NCI-H1694 treated with DMSO at 0.1 percent for 48 hours (cell line): ENCODE measurements at regions not wholly inside any gene's neighbourhood (a gene's known extent, or its start where the extent isn't known, plus 50 kb on each side); places are given as distances from the start of the nearest gene placed in this dataset.
"Not testable (repeated sequence)": the region's sequence is repeated elsewhere in the genome, so short reads cannot be mapped to it uniquely, and the experiment has no call there.

Experiments
- DNase-seq: peaks from one replicate; lab custom pipeline; 2025; lab: John Stamatoyannopoulos, UW

- peak; percentile 27 for DNase-seq
Measured at GRCh38 chr7:81887098-81888090, 117.5 kb upstream of the HGF start.

- DNase-seq = no peak
Measured at GRCh38 chr7:81886211-81886764, 116.4 kb upstream of the HGF start.

DNA sequence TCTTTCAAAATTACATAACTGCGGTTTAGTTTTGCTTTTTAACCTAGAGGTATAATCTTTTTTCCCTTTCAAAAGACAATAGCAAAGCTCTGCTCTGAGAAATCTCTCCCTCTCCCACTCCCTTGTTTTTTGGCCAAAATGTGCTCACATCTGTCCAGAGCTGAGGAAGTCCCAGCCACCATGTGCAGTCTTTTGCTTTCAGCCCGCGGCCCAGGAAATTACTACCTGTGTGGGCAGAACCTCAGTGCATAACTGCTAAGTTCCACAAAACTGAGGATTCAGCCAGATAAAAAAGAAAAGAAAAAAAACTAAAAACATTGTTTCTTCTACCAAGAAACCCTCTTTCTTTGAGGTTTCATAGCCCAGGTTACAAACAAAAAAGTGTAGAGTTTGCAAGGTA, 115.0 kb upstream of the HGF start:
- no peak for DNase-seq

DNA sequence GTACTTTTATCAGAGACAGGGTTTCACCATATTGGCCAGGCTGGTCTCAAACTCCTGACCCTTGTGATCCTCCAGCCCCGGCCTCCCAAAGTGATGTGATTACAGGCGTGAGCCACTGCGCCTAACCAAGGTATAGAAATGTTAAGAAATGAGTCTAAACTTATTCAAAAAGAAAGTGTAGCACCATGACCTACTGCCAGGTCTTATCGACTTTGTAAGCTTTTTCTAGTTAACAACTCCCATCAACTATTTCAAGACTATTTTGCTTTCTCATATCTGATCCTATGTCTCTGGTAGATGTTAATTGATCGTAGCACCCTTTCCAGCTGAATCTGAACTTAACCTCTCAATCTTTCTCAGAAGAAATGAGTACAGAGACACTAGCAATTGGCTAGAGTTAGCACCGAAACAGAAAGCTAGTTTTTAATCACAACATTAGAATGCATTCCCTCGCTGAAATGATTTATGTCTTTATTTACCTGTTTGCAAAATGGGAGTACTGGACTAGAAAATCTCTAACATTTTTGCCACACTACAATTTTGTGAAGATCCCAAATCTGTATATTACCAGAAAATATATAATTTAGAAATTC, 114.0 kb upstream of the HGF start:
- no peak for DNase-seq

DNA sequence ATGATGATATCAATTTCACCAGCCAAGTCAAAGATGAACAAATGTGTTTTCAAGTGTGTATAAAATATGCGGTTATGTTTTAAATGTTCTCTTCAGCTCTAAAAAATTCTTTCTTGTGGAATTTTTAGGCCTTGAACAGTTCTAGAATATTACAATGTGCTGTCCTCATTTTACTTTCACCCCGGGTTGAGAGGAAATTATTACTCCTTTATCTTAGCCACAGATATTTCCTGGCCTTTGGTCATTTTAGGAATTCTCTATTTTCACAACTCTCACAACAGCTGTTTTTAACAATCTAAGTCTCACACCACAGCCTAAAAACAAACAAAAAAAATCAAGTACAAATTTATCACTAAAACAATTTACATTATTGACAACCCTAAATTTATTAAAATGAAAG, 112.2 kb upstream of the HGF start:
- DNase-seq = no peak

GRCh38 chr7:81877890-81878289, 108.0 kb upstream of the HGF start:
- DNase-seq = no peak

DNA sequence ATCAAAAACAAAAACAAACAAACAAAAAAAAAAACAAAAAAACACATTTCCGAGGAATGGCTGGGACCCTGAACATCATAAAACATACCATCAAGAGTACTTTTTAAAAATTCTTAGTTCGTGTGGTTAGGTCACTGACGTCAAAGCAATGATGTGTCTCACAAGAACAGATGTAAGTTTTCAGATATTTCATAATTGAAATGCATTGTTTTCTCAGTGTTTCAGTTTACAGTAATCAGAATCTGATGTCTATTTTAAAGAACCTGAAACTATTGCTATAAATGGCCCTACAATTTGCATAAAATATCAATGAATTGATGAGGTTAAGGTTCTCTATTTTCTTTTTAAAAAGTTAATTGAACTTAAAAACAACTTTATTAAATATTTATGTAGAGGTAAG, 103.7 kb upstream of the HGF start:
- no peak for DNase-seq

- DNase-seq = no peak
Measured at GRCh38 chr7:81871606-81872265, 101.9 kb upstream of the HGF start.

DNA sequence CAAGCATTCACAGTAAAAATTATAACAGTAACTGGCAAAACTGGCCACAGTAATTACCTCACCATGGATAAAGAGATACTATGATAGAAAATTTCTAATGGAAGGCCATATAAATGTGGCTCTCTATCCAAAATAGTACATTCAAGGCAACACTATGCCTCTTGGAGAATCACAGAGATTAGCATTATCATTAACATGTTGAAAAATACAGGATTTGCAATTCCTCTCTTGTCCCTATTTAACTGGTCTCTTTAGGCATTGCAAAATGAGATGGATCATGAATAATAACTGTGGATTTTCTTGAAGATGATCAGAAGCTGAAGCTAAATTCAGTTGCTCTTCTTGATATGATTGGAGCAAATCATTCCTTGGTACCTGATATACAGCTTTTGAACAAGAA, 100.8 kb upstream of the HGF start:
- no peak for DNase-seq

- DNase-seq = no peak
Measured at GRCh38 chr7:81869670-81870069, 99.8 kb upstream of the HGF start.

GRCh38 chr7:81865754-81866153, 95.9 kb upstream of the HGF start:
- DNase-seq = no peak

DNA sequence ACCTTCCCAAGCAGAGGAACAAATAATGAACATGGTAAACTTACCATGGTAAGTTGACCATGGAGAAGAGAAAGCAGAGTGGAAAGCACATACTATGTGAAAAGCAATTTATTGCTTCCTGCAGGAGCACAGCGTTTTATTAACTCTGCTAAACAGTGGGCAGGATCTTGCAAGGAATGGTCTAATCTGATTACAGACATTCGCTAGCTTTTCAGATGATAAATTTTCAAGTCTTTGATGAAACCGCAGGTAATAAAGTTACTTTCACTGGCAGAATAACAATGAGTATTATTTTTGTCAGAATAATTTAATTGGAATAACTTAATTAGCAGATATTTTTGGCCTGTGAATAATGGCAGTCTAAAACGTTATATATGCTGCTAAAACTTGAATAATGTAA, 89.6 kb upstream of the HGF start:
- no peak for DNase-seq

DNA sequence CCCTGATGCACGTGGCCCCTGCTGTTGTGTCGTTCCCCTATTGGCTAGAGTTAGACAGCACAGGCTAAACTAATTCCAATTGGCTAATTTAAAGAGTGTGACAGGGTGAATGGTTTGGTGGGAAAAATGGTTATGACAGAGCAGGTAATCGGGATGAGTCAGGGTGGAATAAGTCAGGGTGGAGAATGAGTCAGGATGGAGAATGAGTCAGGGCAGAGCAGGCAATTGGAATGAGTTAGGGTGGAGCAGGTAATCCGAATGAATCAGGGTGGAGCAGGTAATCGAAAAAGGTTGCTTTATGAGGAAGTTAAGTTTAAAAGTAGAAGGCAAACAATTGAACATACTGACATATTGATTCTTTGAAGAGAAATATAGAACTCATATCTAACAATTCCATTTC, 89.0 kb upstream of the HGF start:
- DNase-seq = not testable (repeated sequence)

DNA sequence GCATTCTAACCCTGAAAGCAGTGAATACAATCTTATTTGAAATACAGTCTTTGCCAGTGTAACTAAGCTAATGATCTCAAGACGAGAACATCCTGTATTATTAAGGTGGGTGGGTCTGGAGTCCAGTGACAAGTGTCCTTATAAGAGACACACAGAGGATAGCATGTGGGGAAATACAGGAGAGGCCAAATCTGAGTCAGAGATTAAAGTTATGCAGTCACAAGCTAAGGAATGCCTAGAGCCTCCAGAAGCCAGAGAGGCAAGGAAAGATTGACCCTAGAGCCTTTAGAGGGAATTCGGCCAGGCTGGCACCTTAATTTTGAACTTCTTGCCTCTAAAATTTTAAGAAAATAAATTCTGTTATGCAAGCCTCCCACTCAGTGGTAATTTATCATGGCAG, 87.5 kb upstream of the HGF start:
- no peak for DNase-seq

DNA sequence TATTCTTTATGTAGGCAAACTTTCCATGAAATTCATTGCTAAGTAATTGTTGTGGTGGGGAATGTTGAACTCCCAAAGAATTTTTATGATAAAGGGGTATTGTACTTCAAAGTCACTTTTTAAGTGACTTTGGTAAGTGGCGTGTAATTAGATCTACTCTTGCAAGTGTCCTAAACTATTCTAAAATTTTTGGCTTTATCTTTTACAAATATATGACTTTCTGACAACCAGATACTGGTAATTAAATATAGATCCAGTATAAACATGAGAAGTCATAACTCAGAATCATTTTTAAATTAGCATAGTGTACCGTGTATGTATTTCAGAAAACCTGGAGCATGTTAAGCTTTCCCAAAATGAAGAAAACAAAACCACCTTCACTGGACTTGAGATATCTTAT, 84.7 kb upstream of the HGF start:
- DNase-seq = no peak

GRCh38 chr7:81852701-81853100, 82.9 kb upstream of the HGF start:
- no peak for DNase-seq

GRCh38 chr7:81851413-81851812, 81.6 kb upstream of the HGF start:
- no peak for DNase-seq

GRCh38 chr7:81846398-81846797, 76.6 kb upstream of the HGF start:
- DNase-seq = no peak

DNA sequence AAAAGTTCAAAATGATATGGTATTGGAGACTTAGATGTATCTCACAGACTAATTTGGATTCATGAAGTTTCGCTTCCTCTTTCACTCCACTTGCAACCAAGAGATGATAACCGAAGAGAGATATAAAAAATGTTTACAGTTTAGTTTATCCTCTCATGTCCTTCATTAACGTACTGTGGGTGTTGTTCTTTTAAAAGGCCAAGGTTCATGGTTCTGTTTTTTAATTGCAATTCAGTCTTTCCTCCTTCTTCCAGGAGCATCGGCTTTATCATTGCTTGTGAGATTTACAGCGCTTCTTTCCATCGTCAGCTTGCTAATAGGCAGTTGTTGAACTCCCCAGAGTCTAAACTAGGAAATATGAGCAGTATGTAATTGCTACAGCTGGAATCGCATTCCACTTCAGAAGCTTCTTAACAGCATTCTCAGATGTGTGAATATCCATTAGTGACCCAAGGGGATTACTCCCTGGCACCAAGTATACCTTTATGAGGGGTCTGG, 75.9 kb upstream of the HGF start:
- no peak for DNase-seq

- not testable (repeated sequence) for DNase-seq
Measured at GRCh38 chr7:81843657-81844056, 73.8 kb upstream of the HGF start.

GRCh38 chr7:81842361-81842760, 72.5 kb upstream of the HGF start:
- DNase-seq = no peak

DNA sequence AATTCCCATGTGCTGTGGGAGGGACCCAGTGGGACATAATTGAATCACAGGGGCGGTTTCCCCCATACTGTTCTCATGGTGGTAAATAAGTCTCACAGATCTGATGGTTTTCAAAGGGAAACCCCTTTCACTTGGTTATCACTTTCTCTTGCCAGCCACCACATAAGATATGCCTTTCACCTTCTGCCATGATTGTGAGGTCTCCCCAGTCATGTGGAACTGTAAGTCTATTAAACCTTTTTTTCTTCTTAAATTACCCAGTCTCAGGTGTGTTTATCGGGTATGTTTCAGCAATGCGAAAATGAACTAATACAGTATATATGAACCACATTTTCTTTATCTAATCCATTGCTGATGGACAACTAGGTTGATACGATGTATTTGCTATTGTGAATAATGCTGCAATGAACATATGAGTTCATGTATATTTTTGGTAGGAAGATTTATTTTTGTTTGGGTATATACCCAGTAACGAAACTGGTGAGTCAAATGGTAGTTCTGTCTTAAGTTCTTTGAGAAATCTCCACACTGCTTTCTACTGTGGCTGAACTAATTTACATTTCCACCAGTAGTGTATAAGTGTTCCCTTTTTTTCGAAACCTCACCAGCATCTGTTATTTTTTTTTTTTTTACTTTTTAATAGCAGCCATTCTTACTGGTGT, 70.0 kb upstream of the HGF start:
- DNase-seq = no peak
